GM23338 (cell line): ENCODE measurements at regions not wholly inside any gene's neighbourhood (a gene's known extent, or its start where the extent isn't known, plus 50 kb on each side); places are given as distances from the start of the nearest gene placed in this dataset.

Experiments
- EZH2 ChIP-seq: fragments of 200-600 bp; sonication (generic); IDR thresholded peaks from one replicate; pipeline ENCODE4 v1.8.0; 2017; ENCODE audit warnings: antibody characterized with exemption, mild to moderate bottlenecking, low read depth; ENCODE audit not compliant: unreplicated experiment
- POLR2AphosphoS5 ChIP-seq: IDR thresholded peaks from 2 replicates; pipeline ENCODE4 v1.6.1; 2016; ENCODE audit warnings: antibody characterized with exemption, low read depth

GRCh38 chr2:19819097-19820065, 82.4 kb downstream of the TTC32 start:
- TF ChIP-seq EZH2: no peak
- TF ChIP-seq POLR2AphosphoS5: no peak
